Muscle layer of duodenum (tissue), 2 donors: ENCODE measurements at regions not wholly inside any gene's neighbourhood (a gene's known extent, or its start where the extent isn't known, plus 50 kb on each side); places are given as distances from the start of the nearest gene placed in this dataset.

ENCODE experiments used
- H3K27ac ChIP-seq: one replicate; pipeline ENCODE4 v1.7.0; 2013; ENCODE audit warnings: mild to moderate bottlenecking, low read length
- H3K27me3 ChIP-seq: one replicate; pipeline ENCODE4 v1.7.0; 2013; ENCODE audit warnings: low read depth, mild to moderate bottlenecking, control low read depth, low read length
- H3K36me3 ChIP-seq, 2 donors: one replicate each; pipeline ENCODE4 v1.7.0; 2013; ENCODE audit warnings: low read length in 2 of 2, control low read depth in 1 of 2, mild to moderate bottlenecking in 1 of 2; ENCODE audit not compliant: insufficient read depth in 2 of 2, control insufficient read depth in 1 of 2
- H3K4me1 ChIP-seq, 2 donors: one replicate each; pipeline ENCODE4 v1.7.0; 2013; ENCODE audit warnings: low read length in 2 of 2, mild to moderate bottlenecking in 2 of 2, control low read depth in 1 of 2, moderate library complexity in 1 of 2; ENCODE audit not compliant: insufficient read depth in 2 of 2, control insufficient read depth in 1 of 2
- H3K4me3 ChIP-seq, 2 donors: one replicate each; pipeline ENCODE4 v1.7.0; 2013; ENCODE audit warnings: low read length in 2 of 2, low read depth in 1 of 2, mild to moderate bottlenecking in 1 of 2
- H3K9me3 ChIP-seq, 2 donors: one replicate each; pipeline ENCODE4 v1.7.0; 2013; ENCODE audit warnings: low read length in 2 of 2, control low read depth in 1 of 2, mild to moderate bottlenecking in 1 of 2; ENCODE audit not compliant: control insufficient read depth in 1 of 2
- donor health status: healthy.

DNA sequence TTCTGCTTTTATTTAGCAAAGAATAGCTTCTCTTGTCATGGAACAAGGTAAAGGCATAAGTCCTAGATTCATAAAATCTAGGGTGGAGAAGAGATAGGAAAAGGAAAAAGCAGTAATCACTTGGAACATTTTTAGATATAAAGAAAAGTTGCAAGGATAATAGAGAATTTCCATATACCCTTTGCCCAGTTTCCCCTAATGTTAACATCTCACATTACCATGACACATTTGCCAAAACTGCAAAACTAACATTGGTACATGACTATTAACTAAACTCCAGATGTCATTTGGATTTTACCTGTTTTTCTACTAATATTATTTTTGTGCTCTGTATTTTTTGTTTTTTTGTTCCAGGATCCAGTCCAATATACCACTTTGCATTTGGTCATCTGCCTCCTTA is 265.1 kb downstream of the ETAA1 start:
- H3K4me1 ChIP-seq = peaks cover 0 to 10% of the 10 kb centered on the region in 2 donors
- no peaks in the 10 kb centered on the region for H3K27me3 ChIP-seq
- no peak overlapping the region for H3K27ac ChIP-seq
- H3K4me3 ChIP-seq = no peak overlapping the region
- no peaks in the 10 kb centered on the region for H3K9me3 ChIP-seq
- H3K36me3 ChIP-seq = no peaks in the 10 kb centered on the region

DNA sequence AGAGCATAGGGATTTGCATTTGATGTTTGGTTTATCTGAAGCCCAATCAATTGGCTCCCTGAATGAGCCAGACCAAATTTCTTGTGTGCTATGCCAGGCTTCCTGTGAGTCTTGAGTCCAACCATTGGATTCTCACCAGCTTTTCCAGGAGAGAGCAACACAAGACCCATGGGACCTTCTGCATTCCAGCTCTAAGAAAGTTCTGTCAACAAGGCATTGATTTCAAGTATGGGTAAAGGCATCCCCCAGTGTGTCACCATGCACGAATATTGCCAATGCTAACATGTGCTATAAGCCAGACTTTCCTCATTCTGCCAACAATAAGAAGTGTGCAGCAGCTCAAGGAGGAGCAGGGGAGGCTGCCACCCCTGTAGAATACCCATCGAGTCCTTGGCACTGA is 266.6 kb downstream of the ETAA1 start:
- Histone ChIP-seq H3K4me3 (no peak overlapping the region), H3K27me3 (no peaks in the 10 kb centered on the region), H3K4me1 (peaks cover 0 to 11% of the 10 kb centered on the region in 2 donors), H3K27ac (no peak overlapping the region), H3K36me3 (no peaks in the 10 kb centered on the region), H3K9me3 (no peaks in the 10 kb centered on the region)

GRCh38 chr2:67666386-67667053 is 269.4 kb downstream of the ETAA1 start:
- H3K9me3 ChIP-seq = no peaks in the 10 kb centered on the region
- no peaks in the 10 kb centered on the region for H3K36me3 ChIP-seq
- H3K27me3 ChIP-seq = no peaks in the 10 kb centered on the region
- peaks cover 0 to 11% of the 10 kb centered on the region in 2 donors for H3K4me1 ChIP-seq
- no peak overlapping the region for H3K4me3 ChIP-seq
- H3K27ac ChIP-seq = no peak overlapping the region

GRCh38 chr2:67667054-67667908 is 270.1 kb downstream of the ETAA1 start:
- no peaks in the 10 kb centered on the region for H3K9me3 ChIP-seq
- H3K27ac ChIP-seq = no peak overlapping the region
- H3K4me1 ChIP-seq = peaks cover 0 to 11% of the 10 kb centered on the region in 2 donors
- no peak overlapping the region for H3K4me3 ChIP-seq
- no peaks in the 10 kb centered on the region for H3K27me3 ChIP-seq
- no peaks in the 10 kb centered on the region for H3K36me3 ChIP-seq

DNA sequence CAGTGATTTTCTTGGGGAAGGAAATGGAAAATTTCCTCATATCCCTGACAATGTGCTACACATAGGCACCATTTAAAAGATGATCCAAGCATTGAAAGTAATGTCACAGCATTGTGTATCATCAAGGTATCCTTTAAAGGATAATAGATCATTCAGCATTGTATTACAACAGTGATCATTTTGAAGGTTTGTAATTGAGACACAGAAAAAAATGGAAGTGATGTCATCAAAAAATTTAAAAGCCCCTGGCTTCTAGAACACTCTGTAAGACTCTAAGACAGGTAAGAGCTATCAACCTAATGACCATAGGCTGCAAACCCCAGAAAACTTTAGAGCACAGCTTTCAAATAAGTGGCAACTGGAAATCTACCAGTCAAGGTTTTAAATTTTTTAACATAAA is 271.4 kb downstream of the ETAA1 start:
- H3K27ac ChIP-seq = no peak overlapping the region
- H3K4me1 ChIP-seq = peaks cover 0 to 11% of the 10 kb centered on the region in 2 donors
- no peak overlapping the region for H3K4me3 ChIP-seq

GRCh38 chr2:67669168-67669567 is 272.0 kb downstream of the ETAA1 start:
- Histone ChIP-seq H3K27me3 (no peaks in the 10 kb centered on the region), H3K4me1 (peaks cover 0 to 11% of the 10 kb centered on the region in 2 donors), H3K4me3 (no peak overlapping the region), H3K9me3 (no peaks in the 10 kb centered on the region), H3K27ac (no peak overlapping the region), H3K36me3 (no peaks in the 10 kb centered on the region)

More for the DNA sequence above, 271.4 kb downstream of the ETAA1 start:
- Histone ChIP-seq H3K27me3 (no peaks in the 10 kb centered on the region), H3K36me3 (no peaks in the 10 kb centered on the region), H3K9me3 (no peaks in the 10 kb centered on the region)

- no peak overlapping the region for H3K27ac ChIP-seq
- no peak overlapping the region for H3K4me3 ChIP-seq
- no peaks in the 10 kb centered on the region for H3K27me3 ChIP-seq
- H3K36me3 ChIP-seq = no peaks in the 10 kb centered on the region
- peaks cover 0 to 11% of the 10 kb centered on the region in 2 donors for H3K4me1 ChIP-seq
- no peaks in the 10 kb centered on the region for H3K9me3 ChIP-seq
These were observed 272.6 kb downstream of the ETAA1 start for GRCh38 chr2:67669766-67670165.

- Histone ChIP-seq H3K27ac (no peak overlapping the region), H3K4me3 (no peak overlapping the region), H3K36me3 (no peaks in the 10 kb centered on the region), H3K27me3 (no peaks in the 10 kb centered on the region), H3K4me1 (peaks cover 0 to 11% of the 10 kb centered on the region in 2 donors), H3K9me3 (no peaks in the 10 kb centered on the region)
These were observed 273.6 kb downstream of the ETAA1 start for GRCh38 chr2:67670747-67671183.

DNA sequence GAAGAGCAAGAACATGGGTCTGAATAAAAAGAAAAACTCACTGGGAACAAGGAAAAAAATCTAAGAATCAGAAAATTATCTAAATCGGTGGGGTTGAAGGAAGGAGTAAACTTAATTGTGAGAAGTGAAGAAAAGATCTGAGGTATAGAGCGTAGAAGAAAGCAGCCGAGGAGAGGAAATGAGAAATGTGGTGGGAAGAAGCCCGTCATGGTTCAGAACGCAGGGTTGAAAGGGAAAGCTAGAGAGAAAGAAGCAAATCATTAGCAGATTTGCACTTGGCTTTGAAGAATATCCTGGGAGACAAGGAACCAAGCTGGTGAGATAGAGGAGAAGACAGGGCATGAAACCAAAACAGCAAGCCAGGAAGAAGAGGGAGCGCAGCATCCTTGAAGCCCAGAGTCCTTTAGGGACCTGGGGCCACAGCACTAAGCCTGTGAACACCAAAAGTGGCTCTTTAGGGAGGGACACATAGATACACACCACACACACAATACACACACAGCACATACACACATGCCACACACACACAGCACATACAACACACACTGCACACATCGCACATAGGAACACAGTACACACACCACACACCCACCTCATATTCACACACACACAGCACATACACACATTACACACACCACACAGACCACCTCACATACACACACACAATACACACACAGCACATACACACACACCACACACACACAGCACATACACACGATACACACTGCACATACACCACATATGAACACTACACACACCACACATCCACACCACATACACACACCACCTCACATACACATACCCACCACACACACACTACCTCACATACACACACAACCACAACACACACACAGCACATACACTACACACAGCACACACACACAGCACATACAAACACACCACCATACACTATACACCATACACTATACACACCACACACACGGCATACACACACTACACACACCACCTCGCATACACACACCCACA is 274.6 kb downstream of the ETAA1 start:
- Histone ChIP-seq H3K4me1 (peaks cover 0 to 4% of the 10 kb centered on the region in 2 donors), H3K27me3 (no peaks in the 10 kb centered on the region), H3K27ac (no peak overlapping the region), H3K4me3 (no peak overlapping the region), H3K9me3 (no peaks in the 10 kb centered on the region), H3K36me3 (no peaks in the 10 kb centered on the region)

DNA sequence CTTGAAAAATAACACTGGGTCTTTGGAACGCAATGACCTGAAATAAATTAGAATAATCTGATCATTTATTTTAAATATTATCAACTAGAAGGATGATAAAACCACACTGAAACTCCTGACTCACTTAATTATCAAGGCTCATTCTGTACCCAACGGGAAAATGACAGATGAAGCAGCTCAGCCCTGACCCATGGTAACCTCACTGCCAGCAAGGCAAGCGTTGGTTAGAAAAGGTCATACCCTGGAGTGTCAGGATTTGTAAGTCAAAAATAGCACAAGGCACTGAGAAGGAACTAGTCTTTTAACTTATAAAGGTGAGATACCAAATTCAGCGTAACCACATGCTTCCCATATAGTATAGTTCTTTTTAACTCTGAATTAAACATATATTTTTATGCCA is 277.5 kb downstream of the ETAA1 start:
- Histone ChIP-seq H3K4me1 (no peaks in the 10 kb centered on the region), H3K4me3 (no peak overlapping the region), H3K27me3 (no peaks in the 10 kb centered on the region), H3K9me3 (no peaks in the 10 kb centered on the region), H3K36me3 (no peaks in the 10 kb centered on the region), H3K27ac (no peak overlapping the region)

GRCh38 chr2:67684991-67685390 is 287.9 kb downstream of the ETAA1 start:
- H3K27ac ChIP-seq = no peak overlapping the region
- H3K4me1 ChIP-seq = no peaks in the 10 kb centered on the region
- H3K27me3 ChIP-seq = no peaks in the 10 kb centered on the region
- no peaks in the 10 kb centered on the region for H3K9me3 ChIP-seq
- H3K36me3 ChIP-seq = no peaks in the 10 kb centered on the region
- no peak overlapping the region for H3K4me3 ChIP-seq
